CD8-positive, alpha-beta memory T cell (primary cell): ENCODE measurements at regions not wholly inside any gene's neighbourhood (a gene's known extent, or its start where the extent isn't known, plus 50 kb on each side); places are given as distances from the start of the nearest gene placed in this dataset.
"Not testable (repeated sequence)": the region's sequence is repeated elsewhere in the genome, so short reads cannot be mapped to it uniquely, and the experiment has no call there.

Source experiments
- CTCF ChIA-PET: fragments of 350-600 bp; sonication (Branson Sonifier 250); formaldehyde crosslinking; loops from one replicate; lab custom pipeline; 2021; ENCODE audit warnings: antibody characterized with exemption; lab: Charles Lee
- POLR2A ChIA-PET: fragments of 350-600 bp; sonication (Branson Sonifier 250); formaldehyde crosslinking; loops from one replicate; lab custom pipeline; 2021; ENCODE audit warnings: antibody characterized with exemption; lab: Charles Lee
- DNase-seq, 5 donors: peaks; one replicate each; pipeline versions ENCODE4 v3.0.0 to v3.0.0-alpha.2; 2020 to 2022; ENCODE audit warnings: mixed read lengths in 1 of 5
- H3K27ac ChIP-seq: one replicate; pipeline ENCODE4 v1.7.0; 2013; ENCODE audit warnings: low read depth, mild to moderate bottlenecking, low read length, moderate library complexity
- H3K27me3 ChIP-seq: 2 replicates; pipeline ENCODE4 v1.7.0; 2013; ENCODE audit warnings: low read length, mild to moderate bottlenecking; ENCODE audit not compliant: insufficient read depth, poor library complexity, severe bottlenecking
- H3K36me3 ChIP-seq: 2 replicates; pipeline ENCODE4 v1.7.0; 2013; ENCODE audit warnings: mild to moderate bottlenecking, low read length, moderate library complexity; ENCODE audit not compliant: insufficient read depth
- H3K4me1 ChIP-seq: 2 replicates; pipeline ENCODE4 v1.7.0; 2013; ENCODE audit warnings: mild to moderate bottlenecking, low read length, moderate library complexity; ENCODE audit not compliant: insufficient read depth
- H3K4me3 ChIP-seq: 2 replicates; pipeline ENCODE4 v1.7.0; 2013; ENCODE audit warnings: mild to moderate bottlenecking, low read length
- H3K9me3 ChIP-seq: 2 replicates; pipeline ENCODE4 v1.7.0; 2013; ENCODE audit warnings: mild to moderate bottlenecking, low read length
- H3K27ac Mint-ChIP-seq, 8 donors: one replicate each; pipeline ENCODE4 v1.8.0; 2020 to 2021; ENCODE audit warnings: mixed read lengths in 8 of 8, mild to moderate bottlenecking in 6 of 8, inconsistent platforms in 3 of 8, moderate library complexity in 3 of 8
- H3K27me3 Mint-ChIP-seq, 2 donors: one replicate each; pipeline ENCODE4 v1.8.0; 2020 to 2021; ENCODE audit warnings: mixed read lengths in 2 of 2, mild to moderate bottlenecking in 1 of 2, moderate library complexity in 1 of 2
- H3K36me3 Mint-ChIP-seq, 3 donors: one replicate each; pipeline ENCODE4 v1.8.0; 2020 to 2021; ENCODE audit warnings: mixed read lengths in 3 of 3, inconsistent platforms in 1 of 3, mild to moderate bottlenecking in 1 of 3
- H3K4me1 Mint-ChIP-seq, 3 donors: one replicate each; pipeline ENCODE4 v1.8.0; 2020 to 2021; ENCODE audit warnings: mixed read lengths in 3 of 3, inconsistent platforms in 1 of 3, mild to moderate bottlenecking in 1 of 3
- H3K4me3 Mint-ChIP-seq, 7 donors: one replicate each; pipeline ENCODE4 v1.8.0; 2020 to 2021; ENCODE audit warnings: mixed read lengths in 7 of 7, mild to moderate bottlenecking in 6 of 7, moderate library complexity in 4 of 7, inconsistent platforms in 2 of 7
- H3K9me3 Mint-ChIP-seq, 5 donors: one replicate each; pipeline ENCODE4 v1.8.0; 2020 to 2022; ENCODE audit warnings: mixed read lengths in 5 of 5, mild to moderate bottlenecking in 3 of 5, moderate library complexity in 2 of 5, inconsistent platforms in 1 of 5

DNA sequence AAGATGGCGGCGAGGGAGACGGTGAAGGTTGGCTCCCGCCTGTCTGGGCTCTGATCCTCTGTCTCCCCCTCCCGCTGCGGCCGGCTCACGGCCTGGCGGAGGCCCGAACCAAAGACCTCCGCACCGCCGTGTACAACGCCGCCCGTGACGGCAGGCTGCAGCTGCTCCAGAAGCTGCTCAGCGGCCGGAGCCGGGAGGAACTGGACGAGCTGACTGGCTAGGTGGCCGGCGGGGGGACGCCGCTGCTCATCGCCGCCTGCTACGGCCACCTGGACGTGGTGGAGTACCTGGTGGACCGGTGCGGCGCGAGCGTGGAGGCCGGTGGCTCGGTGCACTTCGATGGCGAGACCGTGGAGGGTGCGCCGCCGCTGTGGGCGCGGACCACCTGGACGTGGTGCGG lies 516.5 kb downstream of the TUBA3C start:
- H3K9me3 Mint-ChIP-seq, H3K36me3 ChIP-seq, H3K36me3 Mint-ChIP-seq, H3K4me3 Mint-ChIP-seq, H3K27me3 ChIP-seq, H3K4me1 Mint-ChIP-seq, DNase-seq, H3K4me3 ChIP-seq, H3K27ac ChIP-seq, H3K4me1 ChIP-seq, H3K9me3 ChIP-seq, CTCF ChIA-PET, H3K27me3 Mint-ChIP-seq, POLR2A ChIA-PET, H3K27ac Mint-ChIP-seq: not testable (repeated sequence)

- H3K36me3 Mint-ChIP-seq, DNase-seq, H3K27me3 Mint-ChIP-seq: not testable (repeated sequence)
Measured at GRCh38 chr13:18663222-18663621, 518.4 kb downstream of the TUBA3C start.

DNA sequence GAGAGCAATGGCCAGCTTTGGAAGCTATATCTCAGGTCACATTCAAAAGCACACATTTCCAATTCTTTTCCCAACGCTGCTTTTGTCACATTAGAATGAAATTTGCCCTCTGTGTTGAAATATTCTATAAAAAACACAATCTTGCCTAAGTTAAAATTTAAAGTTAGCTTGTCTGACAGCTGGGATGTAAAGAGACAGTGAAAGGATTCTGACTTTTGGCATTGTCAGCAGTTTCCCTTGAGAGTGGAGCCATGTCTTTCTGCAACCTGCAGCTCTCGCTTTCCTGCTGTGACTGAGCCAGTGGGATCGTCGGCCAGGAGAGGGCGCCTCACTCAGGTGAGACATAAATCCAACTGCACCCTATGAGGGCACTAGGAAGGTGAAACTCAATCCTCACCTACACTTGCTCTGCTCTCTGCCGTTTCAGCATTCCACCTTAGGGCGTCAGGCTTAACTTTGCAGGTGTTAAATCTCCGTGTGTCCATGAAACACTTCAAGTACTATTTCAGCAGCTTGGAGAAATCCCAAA lies 537.9 kb downstream of the TUBA3C start:
- H3K4me1 Mint-ChIP-seq, POLR2A ChIA-PET, CTCF ChIA-PET: not testable (repeated sequence)

More at GRCh38 chr13:18663222-18663621, 518.4 kb downstream of the TUBA3C start:
- H3K27ac Mint-ChIP-seq, H3K4me3 ChIP-seq, H3K27ac ChIP-seq, H3K36me3 ChIP-seq, H3K9me3 Mint-ChIP-seq, H3K4me1 ChIP-seq, H3K4me3 Mint-ChIP-seq, H3K4me1 Mint-ChIP-seq, CTCF ChIA-PET, POLR2A ChIA-PET, H3K9me3 ChIP-seq, H3K27me3 ChIP-seq: not testable (repeated sequence)

GRCh38 chr13:18628928-18629327 lies 552.7 kb downstream of the TUBA3C start:
- POLR2A ChIA-PET, H3K4me1 ChIP-seq, H3K27ac ChIP-seq, H3K9me3 Mint-ChIP-seq, H3K4me3 ChIP-seq, H3K27me3 Mint-ChIP-seq, CTCF ChIA-PET, H3K4me3 Mint-ChIP-seq, H3K27me3 ChIP-seq, H3K27ac Mint-ChIP-seq, H3K4me1 Mint-ChIP-seq, H3K9me3 ChIP-seq, H3K36me3 Mint-ChIP-seq, H3K36me3 ChIP-seq, DNase-seq: not testable (repeated sequence)

More for the DNA sequence above, 537.9 kb downstream of the TUBA3C start:
- not testable (repeated sequence) for H3K9me3 ChIP-seq, H3K4me1 ChIP-seq, H3K4me3 ChIP-seq, H3K27ac Mint-ChIP-seq, H3K27me3 Mint-ChIP-seq, H3K36me3 ChIP-seq, H3K36me3 Mint-ChIP-seq, H3K4me3 Mint-ChIP-seq, H3K27ac ChIP-seq, H3K27me3 ChIP-seq, H3K9me3 Mint-ChIP-seq
- DNase-seq = peak in 2 of 5 donors; percentile 0 to 6

DNA sequence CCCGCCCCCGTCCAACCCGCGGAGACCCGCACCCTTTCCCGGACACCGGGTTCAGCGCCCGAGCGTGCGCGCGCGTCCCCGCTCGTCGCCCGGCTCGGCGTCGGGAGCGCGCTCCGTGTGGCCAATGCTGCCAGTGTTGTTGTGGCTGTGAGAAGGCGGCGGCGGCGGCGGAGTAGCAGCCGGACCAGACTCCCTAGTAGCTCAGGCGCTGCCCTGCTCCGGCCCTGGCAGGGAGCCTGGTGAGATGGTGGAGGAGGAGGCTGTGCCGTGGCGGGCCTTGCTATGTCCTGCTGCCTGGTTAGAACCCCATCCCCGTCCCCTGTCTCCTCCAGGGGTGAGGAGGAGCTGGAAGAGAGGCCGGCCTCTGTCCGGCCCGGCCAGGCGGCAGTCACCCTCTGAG lies 553.2 kb downstream of the TUBA3C start:
- no peaks in the 10 kb centered on the region for H3K36me3 Mint-ChIP-seq
- Histone ChIP-seq H3K9me3 (no peaks in the 10 kb centered on the region), H3K4me3 (no peak overlapping the region), H3K27me3 (no peaks in the 10 kb centered on the region), H3K4me1 (no peaks in the 10 kb centered on the region), H3K36me3 (no peaks in the 10 kb centered on the region), H3K27ac (no peak overlapping the region)
- H3K4me1 Mint-ChIP-seq = no peaks in the 10 kb centered on the region
- POLR2A ChIA-PET = no interaction called here
- no peaks in the 10 kb centered on the region for H3K27me3 Mint-ChIP-seq
- no peak overlapping the region for H3K27ac Mint-ChIP-seq
- peaks cover 0 to 6% (median 3%) of the 10 kb centered on the region in 5 donors for H3K9me3 Mint-ChIP-seq
- CTCF ChIA-PET = no interaction called here
- no peak for DNase-seq
- no peak overlapping the region for H3K4me3 Mint-ChIP-seq

- POLR2A ChIA-PET, H3K4me3 Mint-ChIP-seq, H3K9me3 Mint-ChIP-seq, H3K4me3 ChIP-seq, DNase-seq, H3K4me1 Mint-ChIP-seq, H3K36me3 ChIP-seq, H3K27ac ChIP-seq, CTCF ChIA-PET, H3K27me3 Mint-ChIP-seq, H3K4me1 ChIP-seq, H3K27me3 ChIP-seq, H3K9me3 ChIP-seq, H3K36me3 Mint-ChIP-seq, H3K27ac Mint-ChIP-seq: not testable (repeated sequence)
Measured at GRCh38 chr13:18624061-18624460, 557.6 kb downstream of the TUBA3C start.

- H3K27me3 ChIP-seq, H3K36me3 Mint-ChIP-seq, POLR2A ChIA-PET, H3K27ac ChIP-seq, H3K4me3 ChIP-seq, H3K36me3 ChIP-seq, H3K27ac Mint-ChIP-seq, H3K27me3 Mint-ChIP-seq, H3K4me1 ChIP-seq, H3K9me3 ChIP-seq, H3K4me3 Mint-ChIP-seq, CTCF ChIA-PET, DNase-seq, H3K9me3 Mint-ChIP-seq, H3K4me1 Mint-ChIP-seq: not testable (repeated sequence)
Measured at GRCh38 chr13:18618442-18618841, 563.2 kb downstream of the TUBA3C start.

DNA sequence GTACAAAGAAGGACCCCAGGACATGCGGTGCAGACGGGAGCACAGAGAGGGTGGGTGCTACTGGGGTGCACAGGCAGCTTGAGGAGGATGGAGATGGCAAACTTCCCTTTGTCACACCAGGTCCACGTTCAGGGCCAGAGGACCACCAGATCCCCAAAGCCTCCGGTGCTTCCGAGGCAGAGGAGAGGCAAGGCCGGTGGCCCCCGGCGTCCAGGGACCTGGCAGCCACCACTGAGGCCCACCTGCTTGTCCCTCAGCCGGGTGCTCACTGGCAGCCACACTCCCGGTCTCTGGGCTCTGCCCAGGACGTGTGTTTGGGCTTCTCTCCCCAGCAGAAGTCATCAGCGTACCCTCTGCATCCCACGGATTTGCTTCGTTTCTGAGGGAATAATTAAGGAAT lies 571.1 kb downstream of the TUBA3C start:
- H3K36me3 ChIP-seq, H3K9me3 ChIP-seq, POLR2A ChIA-PET, H3K27ac ChIP-seq, H3K4me1 Mint-ChIP-seq, H3K4me3 Mint-ChIP-seq, H3K27me3 ChIP-seq, CTCF ChIA-PET, H3K27ac Mint-ChIP-seq, H3K9me3 Mint-ChIP-seq, H3K4me1 ChIP-seq, H3K4me3 ChIP-seq, H3K27me3 Mint-ChIP-seq, H3K36me3 Mint-ChIP-seq, DNase-seq: not testable (repeated sequence)

DNA sequence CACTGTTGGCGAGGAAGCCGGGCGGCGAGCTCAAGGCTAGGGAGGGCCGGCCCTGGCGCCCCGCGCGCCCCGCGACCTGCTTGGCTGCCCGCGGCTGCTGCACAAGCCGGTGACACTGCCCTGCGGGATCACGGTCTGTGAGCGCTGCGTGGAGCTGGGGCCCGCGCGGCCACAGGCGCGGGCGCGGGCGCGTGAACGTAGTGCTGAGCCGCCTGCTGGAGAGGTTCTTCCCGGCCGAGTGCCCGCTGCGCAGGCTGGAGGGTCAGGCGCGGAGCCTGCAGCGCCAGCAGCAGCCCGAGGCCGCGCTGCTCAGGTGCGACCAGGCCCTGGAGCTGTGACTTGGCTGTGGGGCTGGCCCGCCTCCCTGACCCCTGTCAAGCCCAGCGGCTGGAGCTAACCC lies 572.3 kb downstream of the TUBA3C start:
- POLR2A ChIA-PET, H3K4me3 Mint-ChIP-seq, H3K36me3 Mint-ChIP-seq, H3K27ac Mint-ChIP-seq, DNase-seq, H3K27me3 ChIP-seq, H3K27me3 Mint-ChIP-seq, H3K9me3 Mint-ChIP-seq, H3K9me3 ChIP-seq, CTCF ChIA-PET, H3K36me3 ChIP-seq, H3K27ac ChIP-seq, H3K4me1 Mint-ChIP-seq, H3K4me3 ChIP-seq, H3K4me1 ChIP-seq: not testable (repeated sequence)
